ENCODE measurements at regions not wholly inside any gene's neighbourhood (a gene's known extent, or its start where the extent isn't known, plus 50 kb on each side); places are given as distances from the start of the nearest gene placed in this dataset.

- H3K9me3 ChIP-seq (ENCODE audit: control insufficient read depth, low read length) = peaks cover 21% of the 10 kb centered on the region
- H3K4me1 ChIP-seq (ENCODE audit: control insufficient read depth, insufficient read depth, low read length) = peaks cover 10% of the 10 kb centered on the region
- H3K27ac ChIP-seq (ENCODE audit: low read depth, low read length) = no peak overlapping the region
- no peak overlapping the region for H3K4me3 ChIP-seq (ENCODE audit: low read length)
- 88 to 96% methylated on average over 3 of the region's 3 CpGs for WGBS, 2 experiments (ENCODE audit: insufficient coverage in 1 of 2, insufficient read length in 1 of 2)
- H3K36me3 ChIP-seq (ENCODE audit: control insufficient read depth, insufficient read depth, low read length) = no peaks in the 10 kb centered on the region
- H3K4me1 Mint-ChIP-seq = peaks cover 30% of the 10 kb centered on the region
- DNase-seq = no peak
- TF ChIP-seq, protein P1, sequence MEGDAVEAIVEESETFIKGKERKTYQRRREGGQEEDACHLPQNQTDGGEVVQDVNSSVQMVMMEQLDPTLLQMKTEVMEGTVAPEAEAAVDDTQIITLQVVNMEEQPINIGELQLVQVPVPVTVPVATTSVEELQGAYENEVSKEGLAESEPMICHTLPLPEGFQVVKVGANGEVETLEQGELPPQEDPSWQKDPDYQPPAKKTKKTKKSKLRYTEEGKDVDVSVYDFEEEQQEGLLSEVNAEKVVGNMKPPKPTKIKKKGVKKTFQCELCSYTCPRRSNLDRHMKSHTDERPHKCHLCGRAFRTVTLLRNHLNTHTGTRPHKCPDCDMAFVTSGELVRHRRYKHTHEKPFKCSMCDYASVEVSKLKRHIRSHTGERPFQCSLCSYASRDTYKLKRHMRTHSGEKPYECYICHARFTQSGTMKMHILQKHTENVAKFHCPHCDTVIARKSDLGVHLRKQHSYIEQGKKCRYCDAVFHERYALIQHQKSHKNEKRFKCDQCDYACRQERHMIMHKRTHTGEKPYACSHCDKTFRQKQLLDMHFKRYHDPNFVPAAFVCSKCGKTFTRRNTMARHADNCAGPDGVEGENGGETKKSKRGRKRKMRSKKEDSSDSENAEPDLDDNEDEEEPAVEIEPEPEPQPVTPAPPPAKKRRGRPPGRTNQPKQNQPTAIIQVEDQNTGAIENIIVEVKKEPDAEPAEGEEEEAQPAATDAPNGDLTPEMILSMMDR (conservative IDR thresholded peaks at IDR 0.05) = no peak
- peaks cover 6% of the 10 kb centered on the region for H3K9me3 Mint-ChIP-seq
- no peak overlapping the region for H3K27ac Mint-ChIP-seq
- no peaks in the 10 kb centered on the region for H3K27me3 ChIP-seq (ENCODE audit: control insufficient read depth, insufficient read depth, low read length, poor library complexity, severe bottlenecking)
- H3K4me3 Mint-ChIP-seq = no peak overlapping the region
- H3K9ac ChIP-seq (ENCODE audit: extremely low read depth, low read length, poor library complexity, severe bottlenecking) = no peak overlapping the region
- no peaks in the 10 kb centered on the region for H3K27me3 Mint-ChIP-seq (ENCODE audit: insufficient read depth)
- no peaks in the 10 kb centered on the region for H3K36me3 Mint-ChIP-seq (ENCODE audit: low read depth)
Measured at GRCh38 chr1:221469476-221469875, 272.4 kb downstream of the DUSP10 start.

GRCh38 chr1:221470000-221470698, 271.7 kb downstream of the DUSP10 start:
- Histone ChIP-seq H3K4me3 (ENCODE audit: low read length) (peak overlapping the region; percentile 38), H3K27ac (ENCODE audit: low read depth, low read length) (no peak overlapping the region), H3K9me3 (ENCODE audit: control insufficient read depth, low read length) (peaks cover 21% of the 10 kb centered on the region), H3K36me3 (ENCODE audit: control insufficient read depth, insufficient read depth, low read length) (no peaks in the 10 kb centered on the region), H3K4me1 (ENCODE audit: control insufficient read depth, insufficient read depth, low read length) (peaks cover 10% of the 10 kb centered on the region), H3K9ac (ENCODE audit: extremely low read depth, low read length, poor library complexity, severe bottlenecking) (no peak overlapping the region), H3K27me3 (ENCODE audit: control insufficient read depth, insufficient read depth, low read length, poor library complexity, severe bottlenecking) (no peaks in the 10 kb centered on the region)
- Mint-ChIP-seq H3K4me3 (no peak overlapping the region), H3K4me1 (peaks cover 30% of the 10 kb centered on the region), H3K36me3 (ENCODE audit: low read depth) (no peaks in the 10 kb centered on the region), H3K27me3 (ENCODE audit: insufficient read depth) (no peaks in the 10 kb centered on the region), H3K27ac (no peak overlapping the region), H3K9me3 (peaks cover 6% of the 10 kb centered on the region)
- DNase-seq = no peak
- TF ChIP-seq, protein P1 (conservative IDR thresholded peaks at IDR 0.05) = no peak
- WGBS, 2 experiments (ENCODE audit: insufficient coverage in 1 of 2, insufficient read length in 1 of 2) = 90 to 92% methylated on average over 3 to 6 of the region's 6 CpGs

- H3K27me3 ChIP-seq (ENCODE audit: control insufficient read depth, insufficient read depth, low read length, poor library complexity, severe bottlenecking) = no peaks in the 10 kb centered on the region
- H3K4me3 ChIP-seq (ENCODE audit: low read length) = no peak overlapping the region
- H3K9me3 Mint-ChIP-seq = peaks cover under 1% of the 10 kb centered on the region
- no peaks in the 10 kb centered on the region for H3K27me3 Mint-ChIP-seq (ENCODE audit: insufficient read depth)
- H3K36me3 Mint-ChIP-seq (ENCODE audit: low read depth) = no peaks in the 10 kb centered on the region
- no peak overlapping the region for H3K27ac Mint-ChIP-seq
- H3K4me1 Mint-ChIP-seq = peaks cover 22% of the 10 kb centered on the region
- H3K36me3 ChIP-seq (ENCODE audit: control insufficient read depth, insufficient read depth, low read length) = no peaks in the 10 kb centered on the region
- H3K27ac ChIP-seq (ENCODE audit: low read depth, low read length) = no peak overlapping the region
- no peak overlapping the region for H3K4me3 Mint-ChIP-seq
- peaks cover 7% of the 10 kb centered on the region for H3K9me3 ChIP-seq (ENCODE audit: control insufficient read depth, low read length)
- H3K4me1 ChIP-seq (ENCODE audit: control insufficient read depth, insufficient read depth, low read length) = peaks cover 10% of the 10 kb centered on the region
- TF ChIP-seq, protein P1 (conservative IDR thresholded peaks at IDR 0.05) = no peak
- WGBS, 2 experiments (ENCODE audit: insufficient coverage in 1 of 2, insufficient read length in 1 of 2) = 83 to 89% methylated on average over 6 to 8 of the region's 8 CpGs
- no peak overlapping the region for H3K9ac ChIP-seq (ENCODE audit: extremely low read depth, low read length, poor library complexity, severe bottlenecking)
- DNase-seq = no peak
Measured at GRCh38 chr1:221473411-221473810, 268.5 kb downstream of the DUSP10 start.
